Left lung (tissue), 4 donors: ENCODE measurements at regions not wholly inside any gene's neighbourhood (a gene's known extent, or its start where the extent isn't known, plus 50 kb on each side); places are given as distances from the start of the nearest gene placed in this dataset.

ENCODE experiments used
- ATAC-seq: fragments of 200-7000 bp; cut with Tn5 transposase; one replicate; pipeline ENCODE4 v1.9.1; 2020; ENCODE audit warnings: moderate library complexity
- DNase-seq, 4 donors: peaks; one replicate each; pipeline ENCODE4 v3.0.0-alpha.2; 2013 to 2020
- H3K27ac ChIP-seq, 2 donors: fragments of 200-600 bp; sonication (generic) in 1 of 2; one replicate each; pipeline versions ENCODE4 v1.5.0 to v1.8.0; 2020 to 2021
- H3K27me3 ChIP-seq, 2 donors: fragments of 200-600 bp; sonication (generic) in 1 of 2; one replicate each; pipeline versions ENCODE4 v1.5.0 to v1.8.0; 2020 to 2021
- H3K36me3 ChIP-seq, 2 donors: fragments of 200-600 bp; sonication (generic) in 1 of 2; one replicate each; pipeline versions ENCODE4 v1.5.0 to v1.8.0; 2020 to 2021
- H3K4me1 ChIP-seq, 2 donors: fragments of 200-600 bp; one replicate each; pipeline ENCODE4 v1.8.0; 2021
- H3K4me3 ChIP-seq, 2 donors: fragments of 200-600 bp; sonication (generic) in 1 of 2; one replicate each; pipeline versions ENCODE4 v1.5.0 to v1.8.0; 2020 to 2021; ENCODE audit warnings: mild to moderate bottlenecking in 1 of 2
- H3K9me3 ChIP-seq, 2 donors: fragments of 200-600 bp; sonication (generic) in 1 of 2; one replicate each; pipeline versions ENCODE4 v1.5.0 to v1.8.0; 2020 to 2021
- intact Hi-C, 2 donors: fragments of 100-400 bp; cut with DNase I; formaldehyde crosslinking; loops; one replicate each; pipeline versions ENCODE4 v1.11.2 to v1.14.2; 2022
- TF ChIP-seq, protein P1 (sequence below), 2 donors: fragments of 200-600 bp; sonication (generic) in 1 of 2; IDR thresholded peaks; one replicate each; pipeline versions ENCODE4 v1.5.0 to v1.8.0; 2021; ENCODE audit warnings: antibody characterized with exemption in 2 of 2
- donor health status: DM: no; HTN: yes; CAD: no.
- donor health status: DM: no; HTN: no; CAD: no.

DNA sequence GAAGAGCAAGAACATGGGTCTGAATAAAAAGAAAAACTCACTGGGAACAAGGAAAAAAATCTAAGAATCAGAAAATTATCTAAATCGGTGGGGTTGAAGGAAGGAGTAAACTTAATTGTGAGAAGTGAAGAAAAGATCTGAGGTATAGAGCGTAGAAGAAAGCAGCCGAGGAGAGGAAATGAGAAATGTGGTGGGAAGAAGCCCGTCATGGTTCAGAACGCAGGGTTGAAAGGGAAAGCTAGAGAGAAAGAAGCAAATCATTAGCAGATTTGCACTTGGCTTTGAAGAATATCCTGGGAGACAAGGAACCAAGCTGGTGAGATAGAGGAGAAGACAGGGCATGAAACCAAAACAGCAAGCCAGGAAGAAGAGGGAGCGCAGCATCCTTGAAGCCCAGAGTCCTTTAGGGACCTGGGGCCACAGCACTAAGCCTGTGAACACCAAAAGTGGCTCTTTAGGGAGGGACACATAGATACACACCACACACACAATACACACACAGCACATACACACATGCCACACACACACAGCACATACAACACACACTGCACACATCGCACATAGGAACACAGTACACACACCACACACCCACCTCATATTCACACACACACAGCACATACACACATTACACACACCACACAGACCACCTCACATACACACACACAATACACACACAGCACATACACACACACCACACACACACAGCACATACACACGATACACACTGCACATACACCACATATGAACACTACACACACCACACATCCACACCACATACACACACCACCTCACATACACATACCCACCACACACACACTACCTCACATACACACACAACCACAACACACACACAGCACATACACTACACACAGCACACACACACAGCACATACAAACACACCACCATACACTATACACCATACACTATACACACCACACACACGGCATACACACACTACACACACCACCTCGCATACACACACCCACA, 274.6 kb downstream of the ETAA1 start:
- no peaks in the 10 kb centered on the region for H3K36me3 ChIP-seq
- no peak overlapping the region for H3K4me3 ChIP-seq
- intact Hi-C loops: no loop called here
- ATAC-seq: no peak
- no peaks in the 10 kb centered on the region for H3K27me3 ChIP-seq
- H3K4me1 ChIP-seq: no peaks in the 10 kb centered on the region
- no peaks in the 10 kb centered on the region for H3K9me3 ChIP-seq
- DNase-seq: no peak
- H3K27ac ChIP-seq: no peak overlapping the region
- TF ChIP-seq, protein P1, sequence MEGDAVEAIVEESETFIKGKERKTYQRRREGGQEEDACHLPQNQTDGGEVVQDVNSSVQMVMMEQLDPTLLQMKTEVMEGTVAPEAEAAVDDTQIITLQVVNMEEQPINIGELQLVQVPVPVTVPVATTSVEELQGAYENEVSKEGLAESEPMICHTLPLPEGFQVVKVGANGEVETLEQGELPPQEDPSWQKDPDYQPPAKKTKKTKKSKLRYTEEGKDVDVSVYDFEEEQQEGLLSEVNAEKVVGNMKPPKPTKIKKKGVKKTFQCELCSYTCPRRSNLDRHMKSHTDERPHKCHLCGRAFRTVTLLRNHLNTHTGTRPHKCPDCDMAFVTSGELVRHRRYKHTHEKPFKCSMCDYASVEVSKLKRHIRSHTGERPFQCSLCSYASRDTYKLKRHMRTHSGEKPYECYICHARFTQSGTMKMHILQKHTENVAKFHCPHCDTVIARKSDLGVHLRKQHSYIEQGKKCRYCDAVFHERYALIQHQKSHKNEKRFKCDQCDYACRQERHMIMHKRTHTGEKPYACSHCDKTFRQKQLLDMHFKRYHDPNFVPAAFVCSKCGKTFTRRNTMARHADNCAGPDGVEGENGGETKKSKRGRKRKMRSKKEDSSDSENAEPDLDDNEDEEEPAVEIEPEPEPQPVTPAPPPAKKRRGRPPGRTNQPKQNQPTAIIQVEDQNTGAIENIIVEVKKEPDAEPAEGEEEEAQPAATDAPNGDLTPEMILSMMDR (IDR thresholded peaks at IDR 0.05): no peak

DNA sequence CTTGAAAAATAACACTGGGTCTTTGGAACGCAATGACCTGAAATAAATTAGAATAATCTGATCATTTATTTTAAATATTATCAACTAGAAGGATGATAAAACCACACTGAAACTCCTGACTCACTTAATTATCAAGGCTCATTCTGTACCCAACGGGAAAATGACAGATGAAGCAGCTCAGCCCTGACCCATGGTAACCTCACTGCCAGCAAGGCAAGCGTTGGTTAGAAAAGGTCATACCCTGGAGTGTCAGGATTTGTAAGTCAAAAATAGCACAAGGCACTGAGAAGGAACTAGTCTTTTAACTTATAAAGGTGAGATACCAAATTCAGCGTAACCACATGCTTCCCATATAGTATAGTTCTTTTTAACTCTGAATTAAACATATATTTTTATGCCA, 277.5 kb downstream of the ETAA1 start:
- H3K27ac ChIP-seq: no peak overlapping the region
- ATAC-seq (no peak), DNase-seq (no peak)
- intact Hi-C loops: no loop called here
- H3K4me1 ChIP-seq: no peaks in the 10 kb centered on the region
- H3K27me3 ChIP-seq: no peaks in the 10 kb centered on the region
- H3K36me3 ChIP-seq: no peaks in the 10 kb centered on the region
- TF ChIP-seq, protein P1 (IDR thresholded peaks at IDR 0.05): no peak
- H3K4me3 ChIP-seq: no peak overlapping the region
- no peaks in the 10 kb centered on the region for H3K9me3 ChIP-seq

DNA sequence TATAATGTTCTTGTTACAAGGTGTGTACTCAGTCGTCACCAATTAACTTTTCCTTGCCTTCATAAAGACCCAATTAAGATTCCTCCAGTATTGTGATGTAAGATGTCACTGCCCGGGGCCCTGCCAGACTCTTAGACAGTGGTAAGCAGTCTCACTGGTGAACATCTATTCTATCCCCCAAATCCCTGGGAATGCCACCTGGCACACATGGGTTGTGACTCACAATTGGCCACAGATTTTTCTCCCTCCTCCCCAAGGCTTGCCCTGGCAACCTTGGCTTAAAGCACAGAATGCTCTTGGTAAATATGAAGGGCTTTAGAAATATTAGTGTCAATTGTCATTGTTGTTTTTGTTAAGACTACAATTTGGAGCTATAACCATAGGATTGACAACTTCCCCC, 287.9 kb downstream of the ETAA1 start:
- no peak for ATAC-seq
- Histone ChIP-seq H3K36me3 (no peaks in the 10 kb centered on the region), H3K27me3 (no peaks in the 10 kb centered on the region), H3K9me3 (no peaks in the 10 kb centered on the region), H3K27ac (no peak overlapping the region), H3K4me3 (no peak overlapping the region), H3K4me1 (no peaks in the 10 kb centered on the region)
- intact Hi-C loops: no loop called here
- TF ChIP-seq, protein P1 (IDR thresholded peaks at IDR 0.05): no peak
- no peak for DNase-seq

DNA sequence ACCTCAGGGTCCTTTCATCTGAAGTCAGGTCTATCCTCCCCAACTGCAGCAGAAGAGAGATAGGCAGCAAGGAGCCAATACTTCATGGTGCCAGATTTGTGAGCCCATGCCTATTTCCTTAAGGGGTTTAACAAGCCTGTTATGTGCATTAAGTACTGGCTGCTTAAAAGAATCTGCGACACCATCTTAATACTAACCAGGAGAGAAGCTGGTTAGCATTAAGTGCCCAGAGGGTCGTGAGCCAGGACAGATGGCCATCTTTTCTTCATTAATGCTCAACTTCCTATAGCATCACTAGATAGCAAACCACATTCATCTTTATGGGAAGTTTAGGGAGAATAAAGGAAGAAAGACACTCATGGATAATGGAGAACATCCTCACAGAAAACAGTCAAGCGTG, 289.1 kb downstream of the ETAA1 start:
- DNase-seq: no peak
- TF ChIP-seq, protein P1 (IDR thresholded peaks at IDR 0.05): no peak
- no peak for ATAC-seq
- H3K4me3 ChIP-seq: no peak overlapping the region
- no peaks in the 10 kb centered on the region for H3K4me1 ChIP-seq
- H3K9me3 ChIP-seq: no peaks in the 10 kb centered on the region
- no peak overlapping the region for H3K27ac ChIP-seq
- no peaks in the 10 kb centered on the region for H3K36me3 ChIP-seq
- no peaks in the 10 kb centered on the region for H3K27me3 ChIP-seq
- intact Hi-C loops: no loop called here

DNA sequence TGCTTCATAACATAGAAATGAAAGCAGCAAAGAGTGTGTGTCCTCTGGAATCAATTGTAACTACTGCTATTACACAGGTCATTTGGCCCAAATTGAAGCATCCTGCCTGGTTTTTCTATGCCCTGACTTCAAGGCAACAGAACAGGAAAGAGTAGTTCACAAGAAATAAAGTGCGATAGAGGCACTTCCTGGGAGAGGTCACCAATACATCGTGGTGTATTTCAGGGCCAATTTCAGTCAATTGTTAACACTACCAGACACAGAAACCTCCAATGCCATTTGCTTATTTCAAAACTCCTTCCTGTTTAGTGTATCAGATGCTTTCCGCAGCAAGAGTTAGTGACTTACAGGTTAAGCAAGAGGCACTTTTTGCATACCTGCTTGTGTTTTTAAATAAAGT, 292.1 kb downstream of the ETAA1 start:
- Histone ChIP-seq H3K36me3 (no peaks in the 10 kb centered on the region), H3K4me3 (no peak overlapping the region), H3K4me1 (no peaks in the 10 kb centered on the region), H3K27ac (no peak overlapping the region), H3K27me3 (peaks cover 0 to 4% of the 10 kb centered on the region in 2 donors), H3K9me3 (no peaks in the 10 kb centered on the region)
- ATAC-seq (no peak), DNase-seq (no peak)
- intact Hi-C loops: no loop called here
- TF ChIP-seq, protein P1 (IDR thresholded peaks at IDR 0.05): no peak
